ENCODE measurements at regions not wholly inside any gene's neighbourhood (a gene's known extent, or its start where the extent isn't known, plus 50 kb on each side); places are given as distances from the start of the nearest gene placed in this dataset.

- in situ Hi-C loops (cut with HindIII; ENCODE audit: low pct_unique_long_range_greater_than_20kb, low sequenced_read_pairs), result no loop called here
- DNase-seq (ENCODE audit: low read depth), result no peak
These were observed 51.6 kb upstream of the IMPG1 start for GRCh38 chr6:76124018-76124417.

All from Caki2 (cell line).